WTC11 (cell line): ENCODE measurements at regions not wholly inside any gene's neighbourhood (a gene's known extent, or its start where the extent isn't known, plus 50 kb on each side); places are given as distances from the start of the nearest gene placed in this dataset.

ENCODE experiments used
- AFF4 ChIP-seq: sonication (generic); formaldehyde crosslinking; IDR thresholded peaks from 2 replicates; pipeline ENCODE4 v1.8.1; 2023; ENCODE audit warnings: mild to moderate bottlenecking, missing genetic modification reagents, borderline replicate concordance
- ATF3 ChIP-seq: sonication (generic); formaldehyde crosslinking; conservative IDR thresholded peaks from 2 replicates; pipeline ENCODE4 v1.8.1; 2022; ENCODE audit warnings: mild to moderate bottlenecking, missing genetic modification reagents
- ATF6 ChIP-seq: sonication (generic); formaldehyde crosslinking; IDR thresholded peaks from 2 replicates; pipeline ENCODE4 v1.8.1; 2023; ENCODE audit warnings: mild to moderate bottlenecking, missing genetic modification reagents
- CTCF ChIP-seq: fragments of 200-600 bp; IDR thresholded peaks from 2 replicates; pipeline ENCODE4 v1.8.0; 2022; ENCODE audit warnings: antibody characterized with exemption
- JUN ChIP-seq: sonication (generic); formaldehyde crosslinking; IDR thresholded peaks from 2 replicates; pipeline ENCODE4 v1.8.0; 2023; ENCODE audit warnings: mild to moderate bottlenecking, missing genetic modification reagents

GRCh38 chr2:217399291-217399690, 539.4 kb upstream of the TNP1 start:
- TF ChIP-seq CTCF (no peak), AFF4 (CRISPR knock-in tag) (no peak), JUN (no peak), ATF3 (CRISPR knock-in tag) (no peak), ATF6 (no peak)
